HK-2 (cell line): ENCODE measurements at regions not wholly inside any gene's neighbourhood (a gene's known extent, or its start where the extent isn't known, plus 50 kb on each side); places are given as distances from the start of the nearest gene placed in this dataset.
"Not testable (repeated sequence)": the region's sequence is repeated elsewhere in the genome, so short reads cannot be mapped to it uniquely, and the experiment has no call there.

Experiments
- DNase-seq: peaks from one replicate; pipeline ENCODE4 v3.0.0-alpha.2; 2018; ENCODE audit not compliant: unreplicated experiment

- DNase-seq = no peak
Measured at GRCh38 chr13:74574964-74575728, 440.9 kb upstream of the KLF12 start.

GRCh38 chr13:74573654-74574053, 439.4 kb upstream of the KLF12 start:
- DNase-seq = no peak

- DNase-seq = no peak
Measured at GRCh38 chr13:74571811-74572210, 437.6 kb upstream of the KLF12 start.

GRCh38 chr13:74570834-74571233, 436.6 kb upstream of the KLF12 start:
- no peak for DNase-seq

- no peak for DNase-seq
Measured at GRCh38 chr13:74570046-74570445, 435.8 kb upstream of the KLF12 start.

- no peak for DNase-seq
Measured at GRCh38 chr13:74569251-74569650, 435.0 kb upstream of the KLF12 start.

DNA sequence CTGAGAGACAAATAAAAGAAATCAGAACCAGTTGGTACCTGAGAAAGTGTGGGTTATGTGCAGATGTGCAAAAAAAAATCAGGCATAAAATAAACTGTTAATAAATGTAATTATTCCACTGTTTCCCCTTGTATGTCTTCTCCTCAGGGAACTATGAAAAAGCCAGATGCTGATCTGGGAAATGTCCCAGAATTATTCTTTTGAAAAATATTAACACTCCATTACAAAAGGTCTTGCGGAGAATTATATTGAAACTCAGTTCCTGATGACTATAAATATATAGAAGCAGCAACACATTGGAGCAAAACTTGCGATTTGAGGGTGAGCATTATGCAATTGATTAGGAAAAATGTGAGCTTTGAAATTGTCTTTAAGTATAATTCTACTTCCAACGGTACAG, 433.3 kb upstream of the KLF12 start:
- no peak for DNase-seq

DNA sequence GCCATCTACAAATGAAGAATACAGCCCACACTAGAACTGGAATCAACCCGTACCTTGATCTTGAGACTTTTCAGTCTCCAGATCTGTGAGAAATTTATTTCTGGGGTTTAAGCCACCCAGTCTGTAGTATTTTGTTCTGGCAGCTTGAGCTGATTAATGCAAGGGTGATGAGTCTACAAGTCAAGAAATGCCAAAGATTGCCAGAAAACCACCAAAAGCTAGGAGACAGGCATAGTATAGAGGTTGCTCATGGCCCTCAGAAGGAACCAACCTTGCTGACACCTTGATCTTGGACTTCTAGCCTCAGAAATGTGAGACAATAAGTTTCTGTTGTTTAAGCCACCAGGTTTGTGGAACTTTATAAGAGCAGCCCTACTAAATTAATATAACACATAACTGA, 428.2 kb upstream of the KLF12 start:
- DNase-seq = no peak

DNA sequence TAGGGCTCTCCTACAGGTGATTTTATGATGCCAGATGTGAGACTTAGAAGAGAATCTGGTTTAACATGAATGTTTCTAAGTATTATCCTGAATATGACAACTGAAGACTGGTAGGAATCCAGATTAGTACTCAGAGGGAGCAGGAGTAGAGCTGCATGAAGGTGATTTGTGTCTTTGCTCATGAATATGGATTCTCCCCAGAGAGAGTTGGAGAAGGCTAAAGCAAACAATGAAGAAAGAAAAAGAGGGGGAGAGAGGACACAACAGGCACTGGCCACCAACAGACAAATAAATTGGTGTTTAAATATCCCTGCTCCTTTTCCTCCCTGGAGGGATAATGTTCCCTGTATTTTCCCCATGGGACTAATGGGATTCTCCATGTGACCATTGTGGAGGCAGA, 427.0 kb upstream of the KLF12 start:
- no peak for DNase-seq

DNA sequence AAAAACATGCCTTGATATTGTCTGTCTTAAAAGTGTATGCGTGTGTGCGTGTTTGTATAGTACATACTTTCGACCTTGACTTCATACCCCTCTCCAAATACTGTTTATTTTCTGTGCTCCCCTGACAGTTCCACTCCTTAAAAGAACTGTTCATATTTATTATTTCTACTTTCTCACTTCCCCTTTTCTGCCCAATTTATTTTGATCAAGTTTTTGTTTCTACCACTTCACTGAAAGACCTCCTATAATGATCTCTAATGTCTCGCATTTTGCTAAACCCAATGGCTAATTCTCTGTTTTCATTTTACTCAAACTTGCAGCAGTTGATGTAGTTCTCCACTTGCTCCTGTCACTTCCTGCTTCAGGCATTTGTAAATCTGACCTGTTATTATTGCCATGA, 426.1 kb upstream of the KLF12 start:
- DNase-seq = no peak

DNA sequence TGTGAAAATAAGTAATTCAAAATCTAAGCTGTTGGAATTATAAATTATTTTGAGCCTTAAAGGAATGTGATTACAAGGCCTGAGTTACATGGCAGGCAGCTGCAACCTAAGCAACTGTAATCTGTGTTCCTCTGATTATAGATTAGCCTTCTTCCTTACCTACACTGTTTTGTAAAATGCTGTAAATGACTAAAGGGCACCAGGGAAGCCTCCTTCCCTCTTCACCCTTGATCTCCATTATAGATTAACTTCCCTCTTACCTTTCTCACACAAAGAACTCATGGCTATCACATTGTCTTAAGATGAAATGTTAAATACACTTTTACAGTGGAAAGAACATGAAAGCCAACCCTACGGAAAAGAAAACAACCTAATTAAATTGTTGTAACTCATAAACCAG, 423.7 kb upstream of the KLF12 start:
- DNase-seq = no peak

DNA sequence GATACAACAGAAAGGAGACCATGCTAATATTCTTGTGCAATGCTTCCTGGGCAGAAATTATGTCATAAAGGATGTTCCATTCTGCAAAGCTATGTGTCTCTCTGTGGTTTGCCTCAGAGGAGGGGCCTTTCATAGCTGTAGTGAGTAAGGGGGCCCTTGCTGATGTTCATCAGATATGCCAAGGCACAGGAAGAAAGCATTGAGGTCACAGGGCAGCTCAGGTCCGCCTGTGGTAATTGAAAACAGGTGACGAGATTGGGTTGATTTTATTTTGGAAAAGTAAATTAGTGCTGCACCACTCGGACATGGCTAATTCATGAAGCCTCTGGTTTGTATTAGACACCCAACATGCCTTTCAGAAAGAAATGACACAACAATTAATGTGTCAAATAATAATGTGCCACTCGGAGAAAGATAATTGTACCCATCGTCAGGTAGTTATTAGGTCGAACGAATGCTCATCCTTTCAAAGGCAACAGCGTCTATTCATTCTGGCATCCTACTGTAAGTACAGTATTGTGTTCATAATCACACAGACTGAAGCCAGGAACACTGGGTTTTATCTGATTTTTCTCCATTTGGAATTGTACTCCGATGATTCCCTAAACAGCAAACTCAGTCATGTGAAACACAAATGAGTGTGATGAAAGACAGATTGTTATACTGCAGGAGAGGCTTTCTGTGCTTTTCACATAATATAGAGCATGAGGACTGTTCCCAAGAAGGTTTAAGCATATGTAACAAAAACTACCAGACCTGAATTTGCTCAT, 421.6 kb upstream of the KLF12 start:
- no peak for DNase-seq

GRCh38 chr13:74555276-74555625, 421.0 kb upstream of the KLF12 start:
- DNase-seq = no peak

GRCh38 chr13:74554569-74555275, 420.5 kb upstream of the KLF12 start:
- DNase-seq = no peak

GRCh38 chr13:74550039-74550438, 415.8 kb upstream of the KLF12 start:
- DNase-seq = no peak

DNA sequence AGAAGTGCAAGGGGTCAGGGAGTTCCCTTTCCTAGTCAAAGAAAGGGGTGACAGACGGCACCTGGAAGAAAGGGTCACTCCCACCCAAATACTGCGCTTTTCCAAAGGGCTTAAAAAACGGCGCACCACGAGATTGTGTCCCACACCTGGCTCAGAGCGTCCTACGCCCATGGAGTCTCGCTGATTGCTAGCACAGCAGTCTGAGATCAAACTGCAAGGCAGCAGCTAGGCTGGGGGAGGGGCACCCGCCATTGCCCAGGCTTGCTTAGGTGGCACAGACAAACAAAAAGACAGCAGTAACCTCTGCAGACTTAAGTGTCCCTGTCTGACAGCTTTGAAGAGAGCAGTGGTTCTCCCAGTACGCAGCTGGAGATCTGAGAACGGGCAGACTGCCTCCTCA, 402.4 kb upstream of the KLF12 start:
- not testable (repeated sequence) for DNase-seq

DNA sequence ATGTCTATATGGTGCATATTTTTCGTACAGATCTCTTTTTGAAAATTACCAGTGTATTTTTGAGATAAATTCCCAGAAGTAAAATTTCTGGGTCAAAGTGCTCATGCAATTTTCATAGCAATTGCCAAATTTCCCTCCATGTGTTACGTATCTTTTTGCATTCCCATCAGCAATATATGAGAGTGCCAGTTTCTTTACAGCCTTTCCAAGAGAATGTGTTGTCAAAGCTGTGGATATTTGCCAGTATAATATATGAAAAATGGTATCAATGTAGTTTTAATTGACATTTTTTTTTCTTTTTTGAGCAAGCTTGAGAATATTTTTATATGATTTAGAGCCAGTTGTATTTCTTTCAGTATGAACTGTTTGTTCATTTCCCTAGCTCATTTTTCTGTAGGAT, 399.0 kb upstream of the KLF12 start:
- no peak for DNase-seq

- DNase-seq = no peak
Measured at GRCh38 chr13:74530011-74530410, 395.8 kb upstream of the KLF12 start.

DNA sequence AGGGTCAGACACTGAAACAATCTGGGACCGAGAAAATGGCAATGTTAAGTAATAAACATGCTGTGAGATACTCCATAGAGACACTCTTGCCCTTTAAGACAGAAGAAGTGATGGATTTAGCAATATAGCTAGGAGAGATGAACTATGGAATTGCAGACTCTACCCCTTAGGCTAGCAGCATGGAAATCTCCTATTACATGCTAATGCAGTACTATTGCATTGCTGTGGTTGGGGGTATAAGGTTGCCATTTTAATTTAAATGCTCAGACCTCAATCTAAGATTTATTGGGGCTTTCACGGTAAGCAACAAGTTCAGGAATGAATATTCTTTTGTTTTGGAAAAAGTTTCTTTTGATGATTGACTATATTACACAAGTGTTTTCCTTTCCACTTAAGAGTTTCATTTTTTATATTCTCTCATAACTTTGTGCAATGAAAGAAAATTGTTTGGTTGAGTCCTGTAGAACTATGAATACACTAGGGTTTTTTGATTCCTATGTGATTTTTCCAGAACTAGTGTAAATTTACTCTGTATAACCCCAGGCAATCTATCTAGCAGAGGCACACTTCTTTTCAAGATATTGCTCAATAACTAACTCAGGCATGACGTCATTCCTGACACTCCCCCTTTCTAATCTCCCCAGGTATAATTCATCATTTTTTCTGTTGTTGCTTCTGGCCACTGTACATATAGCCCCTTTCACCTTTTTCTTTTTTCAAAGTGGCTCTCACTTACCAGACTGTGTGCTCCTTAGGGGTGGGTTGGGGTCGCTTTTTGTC, 394.7 kb upstream of the KLF12 start:
- no peak for DNase-seq

- DNase-seq = no peak
Measured at GRCh38 chr13:74523057-74523456, 388.9 kb upstream of the KLF12 start.

GRCh38 chr13:74511523-74511922, 377.3 kb upstream of the KLF12 start:
- DNase-seq = no peak

- no peak for DNase-seq
Measured at GRCh38 chr13:74487091-74487722, 353.0 kb upstream of the KLF12 start.
